IMR-90 (cell line): ENCODE measurements at regions not wholly inside any gene's neighbourhood (a gene's known extent, or its start where the extent isn't known, plus 50 kb on each side); places are given as distances from the start of the nearest gene placed in this dataset.

Experiments
- TF ChIP-seq, protein P1 (sequence below): conservative IDR thresholded peaks from 2 replicates; pipeline ENCODE4 v1.5.1; 2012; ENCODE audit warnings: mild to moderate bottlenecking, low read depth, low read length, improper control_type of control experiment
- TF ChIP-seq, protein P2 (sequence below): fragments of 150-350 bp; IDR thresholded peaks from 2 replicates; pipeline ENCODE4 v1.6.1; 2017; ENCODE audit warnings: mild to moderate bottlenecking, antibody characterized with exemption, low read length, low read depth

DNA sequence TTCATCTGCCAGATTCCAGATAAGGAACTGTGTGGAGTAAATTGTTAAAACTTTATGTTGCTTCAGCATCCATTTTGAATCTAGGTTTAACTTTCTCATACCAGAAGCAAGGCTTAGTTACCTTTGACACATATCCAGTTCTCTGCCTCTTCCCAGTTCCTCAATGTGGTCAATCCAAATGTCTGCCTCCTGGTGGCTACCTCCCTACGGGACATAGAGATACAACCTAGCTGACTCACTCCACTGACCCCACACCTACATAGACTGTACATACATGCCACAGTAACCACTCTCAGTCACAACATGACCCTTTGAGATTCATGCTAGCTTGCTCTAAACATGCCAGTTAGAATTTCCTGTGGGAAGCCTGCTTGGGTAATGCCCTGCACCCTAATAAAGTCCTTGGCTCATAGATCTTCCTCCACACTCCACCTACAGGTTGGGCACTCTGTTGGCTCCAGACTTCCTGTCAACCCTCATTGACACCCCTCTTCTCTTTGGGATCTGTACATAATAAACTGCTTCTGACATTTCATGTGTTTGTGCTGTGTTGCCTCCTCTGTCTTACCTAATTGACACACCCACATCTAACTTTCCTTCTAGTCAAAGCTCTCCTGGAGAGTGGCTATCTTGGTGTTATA, 278.1 kb downstream of the HTR7 start:
- TF ChIP-seq, protein P1, sequence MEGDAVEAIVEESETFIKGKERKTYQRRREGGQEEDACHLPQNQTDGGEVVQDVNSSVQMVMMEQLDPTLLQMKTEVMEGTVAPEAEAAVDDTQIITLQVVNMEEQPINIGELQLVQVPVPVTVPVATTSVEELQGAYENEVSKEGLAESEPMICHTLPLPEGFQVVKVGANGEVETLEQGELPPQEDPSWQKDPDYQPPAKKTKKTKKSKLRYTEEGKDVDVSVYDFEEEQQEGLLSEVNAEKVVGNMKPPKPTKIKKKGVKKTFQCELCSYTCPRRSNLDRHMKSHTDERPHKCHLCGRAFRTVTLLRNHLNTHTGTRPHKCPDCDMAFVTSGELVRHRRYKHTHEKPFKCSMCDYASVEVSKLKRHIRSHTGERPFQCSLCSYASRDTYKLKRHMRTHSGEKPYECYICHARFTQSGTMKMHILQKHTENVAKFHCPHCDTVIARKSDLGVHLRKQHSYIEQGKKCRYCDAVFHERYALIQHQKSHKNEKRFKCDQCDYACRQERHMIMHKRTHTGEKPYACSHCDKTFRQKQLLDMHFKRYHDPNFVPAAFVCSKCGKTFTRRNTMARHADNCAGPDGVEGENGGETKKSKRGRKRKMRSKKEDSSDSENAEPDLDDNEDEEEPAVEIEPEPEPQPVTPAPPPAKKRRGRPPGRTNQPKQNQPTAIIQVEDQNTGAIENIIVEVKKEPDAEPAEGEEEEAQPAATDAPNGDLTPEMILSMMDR = peak; percentile 28
- TF ChIP-seq, protein P2, sequence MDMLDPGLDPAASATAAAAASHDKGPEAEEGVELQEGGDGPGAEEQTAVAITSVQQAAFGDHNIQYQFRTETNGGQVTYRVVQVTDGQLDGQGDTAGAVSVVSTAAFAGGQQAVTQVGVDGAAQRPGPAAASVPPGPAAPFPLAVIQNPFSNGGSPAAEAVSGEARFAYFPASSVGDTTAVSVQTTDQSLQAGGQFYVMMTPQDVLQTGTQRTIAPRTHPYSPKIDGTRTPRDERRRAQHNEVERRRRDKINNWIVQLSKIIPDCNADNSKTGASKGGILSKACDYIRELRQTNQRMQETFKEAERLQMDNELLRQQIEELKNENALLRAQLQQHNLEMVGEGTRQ = no peak
